ENCODE measurements at regions not wholly inside any gene's neighbourhood (a gene's known extent, or its start where the extent isn't known, plus 50 kb on each side); places are given as distances from the start of the nearest gene placed in this dataset.

- TF ChIP-seq CTCF (tag by site-specific recombination; IDR thresholded peaks at IDR 0.05) (no peak), ZNF324 (tag by site-specific recombination; IDR thresholded peaks at IDR 0.05) (no peak), ATF2 (tag by site-specific recombination; IDR thresholded peaks at IDR 0.05; ENCODE audit: low read depth) (no peak)
Observed at GRCh38 chr10:28211759-28212158, 91.1 kb downstream of the MPP7 start.
